Esophagus squamous epithelium (tissue), 4 donors: ENCODE measurements at regions not wholly inside any gene's neighbourhood (a gene's known extent, or its start where the extent isn't known, plus 50 kb on each side); places are given as distances from the start of the nearest gene placed in this dataset.

Source experiments
- POLR2A ChIP-seq, 4 donors: fragments of 450-650 bp; IDR thresholded peaks; one replicate each; pipeline ENCODE4 v1.6.1; 2017; ENCODE audit warnings: antibody characterized with exemption in 4 of 4, mild to moderate bottlenecking in 4 of 4, moderate library complexity in 3 of 4
- TF ChIP-seq, protein P1 (sequence below), 6 experiments: fragments of 450-650 bp in 4 of 6; fragments of 200-600 bp in 2 of 6; sonication (generic) in 2 of 6; IDR thresholded peaks; one replicate each; pipeline ENCODE4 v1.5.1; 2016 to 2019; ENCODE audit warnings: antibody characterized with exemption in 6 of 6, mild to moderate bottlenecking in 4 of 6, moderate library complexity in 4 of 6

DNA sequence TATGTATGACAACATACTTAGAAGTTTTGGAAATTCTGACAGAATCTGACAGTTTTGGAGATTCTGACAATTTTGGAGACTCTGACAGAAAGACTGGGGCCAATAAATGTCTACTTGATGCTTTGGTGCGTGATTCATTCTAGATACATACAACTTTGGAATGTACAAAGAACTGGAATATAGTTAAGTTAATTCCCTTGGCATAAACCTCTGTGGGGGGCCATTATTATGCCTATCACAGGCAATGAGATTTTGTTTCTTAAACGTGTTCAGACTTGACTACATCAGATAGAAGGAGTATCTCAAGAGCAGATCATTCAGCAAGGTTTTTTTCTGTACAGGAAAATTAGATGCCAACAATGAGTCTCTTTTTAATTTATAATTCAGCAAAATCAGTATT is 617.6 kb upstream of the ZNF717 start:
- TF ChIP-seq, protein P1, sequence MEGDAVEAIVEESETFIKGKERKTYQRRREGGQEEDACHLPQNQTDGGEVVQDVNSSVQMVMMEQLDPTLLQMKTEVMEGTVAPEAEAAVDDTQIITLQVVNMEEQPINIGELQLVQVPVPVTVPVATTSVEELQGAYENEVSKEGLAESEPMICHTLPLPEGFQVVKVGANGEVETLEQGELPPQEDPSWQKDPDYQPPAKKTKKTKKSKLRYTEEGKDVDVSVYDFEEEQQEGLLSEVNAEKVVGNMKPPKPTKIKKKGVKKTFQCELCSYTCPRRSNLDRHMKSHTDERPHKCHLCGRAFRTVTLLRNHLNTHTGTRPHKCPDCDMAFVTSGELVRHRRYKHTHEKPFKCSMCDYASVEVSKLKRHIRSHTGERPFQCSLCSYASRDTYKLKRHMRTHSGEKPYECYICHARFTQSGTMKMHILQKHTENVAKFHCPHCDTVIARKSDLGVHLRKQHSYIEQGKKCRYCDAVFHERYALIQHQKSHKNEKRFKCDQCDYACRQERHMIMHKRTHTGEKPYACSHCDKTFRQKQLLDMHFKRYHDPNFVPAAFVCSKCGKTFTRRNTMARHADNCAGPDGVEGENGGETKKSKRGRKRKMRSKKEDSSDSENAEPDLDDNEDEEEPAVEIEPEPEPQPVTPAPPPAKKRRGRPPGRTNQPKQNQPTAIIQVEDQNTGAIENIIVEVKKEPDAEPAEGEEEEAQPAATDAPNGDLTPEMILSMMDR (IDR thresholded peaks at IDR 0.05) = no peak
- TF ChIP-seq POLR2A (IDR thresholded peaks at IDR 0.05) = no peak
